Activated T-cell treated with anti-CD3 and anti-CD28 coated beads, Interleukin-2, amount 50 U/mL, for 4 hours (primary cell): ENCODE measurements at regions not wholly inside any gene's neighbourhood (a gene's known extent, or its start where the extent isn't known, plus 50 kb on each side); places are given as distances from the start of the nearest gene placed in this dataset.

Experiments used
- ATAC-seq, 2 donors: fragments of 200-7000 bp; cut with Tn5 transposase; one replicate each; pipeline ENCODE4 v1.10.0; 2021
- DNase-seq: peaks from one replicate; pipeline ENCODE4 v3.0.0-alpha.2; 2020
- H3K27me3 Mint-ChIP-seq: one replicate; pipeline ENCODE4 v1.8.0; 2021; ENCODE audit warnings: low read depth, mixed read lengths
- H3K36me3 Mint-ChIP-seq: one replicate; pipeline ENCODE4 v1.8.0; 2022; ENCODE audit warnings: mixed read lengths; ENCODE audit not compliant: insufficient read depth
- H3K4me1 Mint-ChIP-seq: one replicate; pipeline ENCODE4 v1.8.0; 2021; ENCODE audit warnings: low read depth, mixed read lengths
- H3K4me3 Mint-ChIP-seq: one replicate; pipeline ENCODE4 v1.8.0; 2021; ENCODE audit warnings: mild to moderate bottlenecking, moderate library complexity, mixed read lengths
- H3K9me3 Mint-ChIP-seq: one replicate; pipeline ENCODE4 v1.8.0; 2021; ENCODE audit warnings: mixed read lengths

GRCh38 chr2:238591732-238592131 lies 165.0 kb downstream of the ASB1 start:
- Mint-ChIP-seq H3K36me3 (no peaks in the 10 kb centered on the region), H3K27me3 (no peaks in the 10 kb centered on the region), H3K4me1 (peaks cover 2% of the 10 kb centered on the region), H3K9me3 (no peaks in the 10 kb centered on the region), H3K4me3 (no peak overlapping the region)
- DNase-seq (no peak), ATAC-seq (no peak)

GRCh38 chr2:238593236-238593635 lies 166.5 kb downstream of the ASB1 start:
- Mint-ChIP-seq H3K36me3 (no peaks in the 10 kb centered on the region), H3K27me3 (peaks cover 4% of the 10 kb centered on the region), H3K4me1 (peaks cover 2% of the 10 kb centered on the region)

GRCh38 chr2:238593678-238594077 lies 167.0 kb downstream of the ASB1 start:
- ATAC-seq = no peak
- no peak overlapping the region for H3K4me3 Mint-ChIP-seq

More at GRCh38 chr2:238593236-238593635, 166.5 kb downstream of the ASB1 start:
- DNase-seq (no peak), ATAC-seq (no peak)
- Mint-ChIP-seq H3K9me3 (no peaks in the 10 kb centered on the region), H3K4me3 (no peak overlapping the region)

GRCh38 chr2:238594796-238595749 lies 168.3 kb downstream of the ASB1 start:
- no peaks in the 10 kb centered on the region for H3K9me3 Mint-ChIP-seq
- H3K4me1 Mint-ChIP-seq = peaks cover 2% of the 10 kb centered on the region
- H3K36me3 Mint-ChIP-seq = no peaks in the 10 kb centered on the region
- peaks cover 15% of the 10 kb centered on the region for H3K27me3 Mint-ChIP-seq
- H3K4me3 Mint-ChIP-seq = no peak overlapping the region
- DNase-seq (no peak), ATAC-seq (no peak)

More at GRCh38 chr2:238593678-238594077, 167.0 kb downstream of the ASB1 start:
- DNase-seq = no peak
- Mint-ChIP-seq H3K27me3 (peaks cover 7% of the 10 kb centered on the region), H3K9me3 (no peaks in the 10 kb centered on the region), H3K36me3 (no peaks in the 10 kb centered on the region), H3K4me1 (peaks cover 2% of the 10 kb centered on the region)

- Mint-ChIP-seq H3K27me3 (peaks cover 16% of the 10 kb centered on the region), H3K36me3 (no peaks in the 10 kb centered on the region), H3K4me1 (peaks cover 2% of the 10 kb centered on the region), H3K4me3 (no peak overlapping the region), H3K9me3 (no peaks in the 10 kb centered on the region)
- DNase-seq (no peak), ATAC-seq (peak in 1 of 2 donors; percentile 30)
Observed at GRCh38 chr2:238595750-238596570, 169.2 kb downstream of the ASB1 start.

- Mint-ChIP-seq H3K4me3 (no peak overlapping the region), H3K9me3 (no peaks in the 10 kb centered on the region), H3K36me3 (no peaks in the 10 kb centered on the region)
Observed at GRCh38 chr2:238596571-238597551, 170.1 kb downstream of the ASB1 start.

GRCh38 chr2:238597638-238598528 lies 171.2 kb downstream of the ASB1 start:
- no peak for DNase-seq
- Mint-ChIP-seq H3K27me3 (peaks cover 29% of the 10 kb centered on the region), H3K4me3 (no peak overlapping the region), H3K9me3 (no peaks in the 10 kb centered on the region), H3K36me3 (no peaks in the 10 kb centered on the region), H3K4me1 (peaks cover 2% of the 10 kb centered on the region)
- no peak for ATAC-seq

More at GRCh38 chr2:238596571-238597551, 170.1 kb downstream of the ASB1 start:
- ATAC-seq = no peak
- H3K4me1 Mint-ChIP-seq = peaks cover 2% of the 10 kb centered on the region
- peaks cover 22% of the 10 kb centered on the region for H3K27me3 Mint-ChIP-seq
- DNase-seq = no peak

GRCh38 chr2:238598802-238599530 lies 172.2 kb downstream of the ASB1 start:
- peaks cover 29% of the 10 kb centered on the region for H3K27me3 Mint-ChIP-seq
- no peaks in the 10 kb centered on the region for H3K36me3 Mint-ChIP-seq
- no peak for DNase-seq
- no peak for ATAC-seq
- H3K4me1 Mint-ChIP-seq = peaks cover 2% of the 10 kb centered on the region
- no peak overlapping the region for H3K4me3 Mint-ChIP-seq
- H3K9me3 Mint-ChIP-seq = peaks cover 9% of the 10 kb centered on the region

GRCh38 chr2:238599549-238600505 lies 173.1 kb downstream of the ASB1 start:
- Mint-ChIP-seq H3K4me1 (peaks cover 2% of the 10 kb centered on the region), H3K4me3 (no peak overlapping the region), H3K9me3 (peaks cover 18% of the 10 kb centered on the region), H3K27me3 (peaks cover 37% of the 10 kb centered on the region), H3K36me3 (peaks cover 1% of the 10 kb centered on the region)
- ATAC-seq (no peak), DNase-seq (no peak)

- Mint-ChIP-seq H3K36me3 (peaks cover 1% of the 10 kb centered on the region), H3K27me3 (peaks cover 38% of the 10 kb centered on the region), H3K9me3 (peaks cover 19% of the 10 kb centered on the region), H3K4me3 (no peak overlapping the region), H3K4me1 (no peaks in the 10 kb centered on the region)
- no peak for ATAC-seq
- no peak for DNase-seq
Observed at GRCh38 chr2:238600506-238601432, 174.0 kb downstream of the ASB1 start.
